ENCODE measurements at regions not wholly inside any gene's neighbourhood (a gene's known extent, or its start where the extent isn't known, plus 50 kb on each side); places are given as distances from the start of the nearest gene placed in this dataset.

DNA sequence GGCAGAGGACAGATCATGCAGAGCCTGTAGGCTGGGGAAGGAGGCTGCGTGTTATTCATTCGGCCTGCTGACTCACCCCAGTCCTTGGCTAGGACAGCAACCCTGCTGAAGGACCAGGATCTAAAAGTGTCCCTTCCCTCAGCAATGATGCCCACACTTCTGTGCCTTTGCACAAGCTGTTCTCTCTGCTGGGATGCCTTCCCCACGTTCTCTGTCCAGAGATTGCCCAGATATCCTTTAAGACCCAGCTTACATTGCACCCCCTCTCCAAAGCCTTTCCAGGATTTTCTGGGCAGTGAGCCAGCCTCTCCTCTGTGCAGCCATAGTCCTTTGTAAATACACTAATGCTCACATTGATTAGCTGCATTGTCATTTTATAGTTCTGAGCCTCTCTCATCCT is 99.3 kb upstream of the CHD6 start:
- TF ChIP-seq RAD21 (IDR thresholded peaks at IDR 0.05; ENCODE audit: low read length) (no peak), POLR2A (IDR thresholded peaks at IDR 0.05; ENCODE audit: low read depth, low read length) (no peak), CEBPB (IDR thresholded peaks at IDR 0.05; ENCODE audit: low read depth, low read length) (no peak)
- TF ChIP-seq, protein P1, sequence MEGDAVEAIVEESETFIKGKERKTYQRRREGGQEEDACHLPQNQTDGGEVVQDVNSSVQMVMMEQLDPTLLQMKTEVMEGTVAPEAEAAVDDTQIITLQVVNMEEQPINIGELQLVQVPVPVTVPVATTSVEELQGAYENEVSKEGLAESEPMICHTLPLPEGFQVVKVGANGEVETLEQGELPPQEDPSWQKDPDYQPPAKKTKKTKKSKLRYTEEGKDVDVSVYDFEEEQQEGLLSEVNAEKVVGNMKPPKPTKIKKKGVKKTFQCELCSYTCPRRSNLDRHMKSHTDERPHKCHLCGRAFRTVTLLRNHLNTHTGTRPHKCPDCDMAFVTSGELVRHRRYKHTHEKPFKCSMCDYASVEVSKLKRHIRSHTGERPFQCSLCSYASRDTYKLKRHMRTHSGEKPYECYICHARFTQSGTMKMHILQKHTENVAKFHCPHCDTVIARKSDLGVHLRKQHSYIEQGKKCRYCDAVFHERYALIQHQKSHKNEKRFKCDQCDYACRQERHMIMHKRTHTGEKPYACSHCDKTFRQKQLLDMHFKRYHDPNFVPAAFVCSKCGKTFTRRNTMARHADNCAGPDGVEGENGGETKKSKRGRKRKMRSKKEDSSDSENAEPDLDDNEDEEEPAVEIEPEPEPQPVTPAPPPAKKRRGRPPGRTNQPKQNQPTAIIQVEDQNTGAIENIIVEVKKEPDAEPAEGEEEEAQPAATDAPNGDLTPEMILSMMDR (conservative IDR thresholded peaks at IDR 0.05; ENCODE audit: low read depth, low read length) = no peak
- TF ChIP-seq, protein P2, sequence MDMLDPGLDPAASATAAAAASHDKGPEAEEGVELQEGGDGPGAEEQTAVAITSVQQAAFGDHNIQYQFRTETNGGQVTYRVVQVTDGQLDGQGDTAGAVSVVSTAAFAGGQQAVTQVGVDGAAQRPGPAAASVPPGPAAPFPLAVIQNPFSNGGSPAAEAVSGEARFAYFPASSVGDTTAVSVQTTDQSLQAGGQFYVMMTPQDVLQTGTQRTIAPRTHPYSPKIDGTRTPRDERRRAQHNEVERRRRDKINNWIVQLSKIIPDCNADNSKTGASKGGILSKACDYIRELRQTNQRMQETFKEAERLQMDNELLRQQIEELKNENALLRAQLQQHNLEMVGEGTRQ (IDR thresholded peaks at IDR 0.05; ENCODE audit: low read depth, low read length) = no peak
